Neural cell (in vitro differentiated cells): ENCODE measurements at regions not wholly inside any gene's neighbourhood (a gene's known extent, or its start where the extent isn't known, plus 50 kb on each side); places are given as distances from the start of the nearest gene placed in this dataset.

Experiments
- H2AFZ ChIP-seq: fragments of 200-600, 300-800 bp; sonication (generic), shearing (Covaris generic); 2 replicates; pipeline ENCODE4 v1.6.0; 2014; ENCODE audit warnings: low read depth, mild to moderate bottlenecking, antibody characterized with exemption, low read length, moderate library complexity
- H3F3A ChIP-seq: fragments of 200-600 bp; shearing (Covaris generic); 2 replicates; pipeline ENCODE4 v1.6.1; 2016; ENCODE audit warnings: mild to moderate bottlenecking, moderate library complexity, mixed read lengths, antibody characterized with exemption, low read length; ENCODE audit not compliant: insufficient read depth, poor library complexity, severe bottlenecking
- H3K27ac ChIP-seq: fragments of 200-600, 300-800 bp; sonication (generic), shearing (Covaris generic); 2 replicates; pipeline ENCODE4 v1.5.1; 2014; ENCODE audit warnings: mild to moderate bottlenecking, low read length, moderate library complexity
- H3K27me3 ChIP-seq: fragments of 300-800, 200-600 bp; sonication (generic), shearing (Covaris generic); 2 replicates; pipeline ENCODE4 v1.6.0; 2014; ENCODE audit warnings: mild to moderate bottlenecking, low read depth, low read length, moderate library complexity; ENCODE audit not compliant: insufficient read depth
- H3K36me3 ChIP-seq: fragments of 300-800, 200-600 bp; sonication (generic), shearing (Covaris generic); 2 replicates; pipeline ENCODE4 v1.5.1; 2014; ENCODE audit warnings: mild to moderate bottlenecking, antibody characterized with exemption, low read length, moderate library complexity; ENCODE audit not compliant: insufficient read depth
- H3K4me2 ChIP-seq: fragments of 300-800, 200-600 bp; sonication (generic), shearing (Covaris generic); 2 replicates; pipeline ENCODE4 v1.6.0; 2014; ENCODE audit warnings: mild to moderate bottlenecking, low read length
- H3K4me3 ChIP-seq: fragments of 300-800, 200-600 bp; sonication (generic), shearing (Covaris generic); 2 replicates; pipeline ENCODE4 v1.5.1; 2014; ENCODE audit warnings: mild to moderate bottlenecking, low read length, moderate library complexity
- H3K79me2 ChIP-seq: fragments of 200-600 bp; shearing (Covaris generic); replicated peaks from 2 replicates; pipeline ENCODE4 v1.6.0; 2014; ENCODE audit warnings: mild to moderate bottlenecking, low read length, moderate library complexity; ENCODE audit not compliant: insufficient read depth
- H3K9ac ChIP-seq: fragments of 300-800, 200-600 bp; sonication (generic), shearing (Covaris generic); 2 replicates; pipeline ENCODE4 v1.6.1; 2016; ENCODE audit warnings: mild to moderate bottlenecking, low read length, mixed read lengths
- H3K9me2 ChIP-seq: fragments of 200-600 bp; shearing (Covaris generic); 2 replicates; pipeline ENCODE4 v1.6.1; 2016; ENCODE audit warnings: mild to moderate bottlenecking, low read length, mixed read lengths; ENCODE audit not compliant: insufficient read depth
- H3K9me3 ChIP-seq: fragments of 200-600, 300-800 bp; sonication (generic), shearing (Covaris generic); 2 replicates; pipeline ENCODE4 v1.6.1; 2016; ENCODE audit warnings: mild to moderate bottlenecking, mixed run types, low read length, moderate library complexity, mixed read lengths
- H4K20me1 ChIP-seq: fragments of 200-600 bp; shearing (Covaris generic); 2 replicates; pipeline ENCODE4 v1.6.1; 2016; ENCODE audit warnings: mild to moderate bottlenecking, mixed run types; ENCODE audit not compliant: insufficient read depth
- EP300 ChIP-seq: fragments of 450-650 bp; conservative IDR thresholded peaks from 2 replicates; pipeline ENCODE4 v1.6.1; 2014; ENCODE audit warnings: antibody characterized with exemption, mild to moderate bottlenecking, moderate library complexity; ENCODE audit not compliant: poor library complexity, severe bottlenecking
- EZH2 ChIP-seq: fragments of 200-600, 300-800 bp; shearing (Covaris generic), sonication (generic); IDR thresholded peaks from 2 replicates; pipeline ENCODE4 v1.6.1; 2014; ENCODE audit warnings: antibody characterized with exemption, low read length, borderline replicate concordance, mild to moderate bottlenecking; ENCODE audit not compliant: insufficient read depth, poor library complexity, severe bottlenecking
- MXI1 ChIP-seq: fragments of 450-650 bp; conservative IDR thresholded peaks from 2 replicates; pipeline ENCODE4 v1.6.1; 2014; ENCODE audit warnings: antibody characterized with exemption, mild to moderate bottlenecking; ENCODE audit not compliant: poor library complexity, severe bottlenecking
- POLR2AphosphoS5 ChIP-seq: IDR thresholded peaks from 2 replicates; pipeline ENCODE4 v1.6.1; 2012
- RAD21 ChIP-seq: fragments of 450-650 bp; conservative IDR thresholded peaks from 2 replicates; pipeline ENCODE4 v1.6.1; 2014; ENCODE audit warnings: antibody characterized with exemption, mild to moderate bottlenecking, moderate library complexity
- SMC3 ChIP-seq: fragments of 450-650 bp; conservative IDR thresholded peaks from 2 replicates; pipeline ENCODE4 v1.6.1; 2014; ENCODE audit warnings: antibody characterized with exemption, mild to moderate bottlenecking, moderate library complexity; ENCODE audit not compliant: poor library complexity
- TAF1 ChIP-seq: IDR thresholded peaks from 2 replicates; pipeline ENCODE4 v1.6.1; 2012; ENCODE audit warnings: low read depth
- TF ChIP-seq, protein P1 (sequence below): IDR thresholded peaks from 2 replicates; pipeline ENCODE4 v1.6.1; 2012; ENCODE audit warnings: borderline replicate concordance
- TF ChIP-seq, protein P2 (sequence below): fragments of 450-650 bp; IDR thresholded peaks from 2 replicates; pipeline ENCODE4 v1.5.1; 2014; ENCODE audit warnings: antibody characterized with exemption, mild to moderate bottlenecking, moderate library complexity; ENCODE audit not compliant: poor library complexity, severe bottlenecking

DNA sequence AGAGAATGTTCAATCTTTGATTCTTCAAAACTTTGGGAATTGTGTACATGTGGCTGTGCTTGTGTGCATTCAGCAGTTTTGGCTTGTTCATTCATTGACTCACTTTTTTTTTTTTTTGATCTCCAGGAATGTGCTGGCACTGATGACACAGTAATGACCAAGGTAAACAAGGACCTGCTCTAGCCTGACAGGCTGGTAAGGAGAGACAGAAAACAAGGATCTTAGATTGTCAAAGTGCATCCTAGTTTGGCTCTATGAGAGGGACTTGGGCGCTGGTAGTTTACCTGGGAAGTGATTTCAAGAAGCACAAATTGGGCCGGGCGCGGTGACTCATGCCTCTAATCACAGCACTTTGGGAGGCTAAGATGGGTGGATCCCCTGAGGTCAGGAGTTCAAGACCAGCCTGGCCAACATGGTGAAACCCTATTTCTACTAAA, 233.1 kb upstream of the WSCD1 start:
- H4K20me1 ChIP-seq: no peaks in the 10 kb centered on the region
- H3F3A ChIP-seq: no peaks in the 10 kb centered on the region
- no peaks in the 10 kb centered on the region for H3K9me3 ChIP-seq
- no peaks in the 10 kb centered on the region for H3K27me3 ChIP-seq
- no peaks in the 10 kb centered on the region for H3K79me2 ChIP-seq
- H3K36me3 ChIP-seq: no peaks in the 10 kb centered on the region
- TF ChIP-seq EZH2 (no peak), EP300 (no peak), MXI1 (no peak), POLR2AphosphoS5 (no peak), SMC3 (no peak), TAF1 (no peak), RAD21 (no peak)
- TF ChIP-seq, protein P1, sequence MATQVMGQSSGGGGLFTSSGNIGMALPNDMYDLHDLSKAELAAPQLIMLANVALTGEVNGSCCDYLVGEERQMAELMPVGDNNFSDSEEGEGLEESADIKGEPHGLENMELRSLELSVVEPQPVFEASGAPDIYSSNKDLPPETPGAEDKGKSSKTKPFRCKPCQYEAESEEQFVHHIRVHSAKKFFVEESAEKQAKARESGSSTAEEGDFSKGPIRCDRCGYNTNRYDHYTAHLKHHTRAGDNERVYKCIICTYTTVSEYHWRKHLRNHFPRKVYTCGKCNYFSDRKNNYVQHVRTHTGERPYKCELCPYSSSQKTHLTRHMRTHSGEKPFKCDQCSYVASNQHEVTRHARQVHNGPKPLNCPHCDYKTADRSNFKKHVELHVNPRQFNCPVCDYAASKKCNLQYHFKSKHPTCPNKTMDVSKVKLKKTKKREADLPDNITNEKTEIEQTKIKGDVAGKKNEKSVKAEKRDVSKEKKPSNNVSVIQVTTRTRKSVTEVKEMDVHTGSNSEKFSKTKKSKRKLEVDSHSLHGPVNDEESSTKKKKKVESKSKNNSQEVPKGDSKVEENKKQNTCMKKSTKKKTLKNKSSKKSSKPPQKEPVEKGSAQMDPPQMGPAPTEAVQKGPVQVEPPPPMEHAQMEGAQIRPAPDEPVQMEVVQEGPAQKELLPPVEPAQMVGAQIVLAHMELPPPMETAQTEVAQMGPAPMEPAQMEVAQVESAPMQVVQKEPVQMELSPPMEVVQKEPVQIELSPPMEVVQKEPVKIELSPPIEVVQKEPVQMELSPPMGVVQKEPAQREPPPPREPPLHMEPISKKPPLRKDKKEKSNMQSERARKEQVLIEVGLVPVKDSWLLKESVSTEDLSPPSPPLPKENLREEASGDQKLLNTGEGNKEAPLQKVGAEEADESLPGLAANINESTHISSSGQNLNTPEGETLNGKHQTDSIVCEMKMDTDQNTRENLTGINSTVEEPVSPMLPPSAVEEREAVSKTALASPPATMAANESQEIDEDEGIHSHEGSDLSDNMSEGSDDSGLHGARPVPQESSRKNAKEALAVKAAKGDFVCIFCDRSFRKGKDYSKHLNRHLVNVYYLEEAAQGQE: no peak
- TF ChIP-seq, protein P2, sequence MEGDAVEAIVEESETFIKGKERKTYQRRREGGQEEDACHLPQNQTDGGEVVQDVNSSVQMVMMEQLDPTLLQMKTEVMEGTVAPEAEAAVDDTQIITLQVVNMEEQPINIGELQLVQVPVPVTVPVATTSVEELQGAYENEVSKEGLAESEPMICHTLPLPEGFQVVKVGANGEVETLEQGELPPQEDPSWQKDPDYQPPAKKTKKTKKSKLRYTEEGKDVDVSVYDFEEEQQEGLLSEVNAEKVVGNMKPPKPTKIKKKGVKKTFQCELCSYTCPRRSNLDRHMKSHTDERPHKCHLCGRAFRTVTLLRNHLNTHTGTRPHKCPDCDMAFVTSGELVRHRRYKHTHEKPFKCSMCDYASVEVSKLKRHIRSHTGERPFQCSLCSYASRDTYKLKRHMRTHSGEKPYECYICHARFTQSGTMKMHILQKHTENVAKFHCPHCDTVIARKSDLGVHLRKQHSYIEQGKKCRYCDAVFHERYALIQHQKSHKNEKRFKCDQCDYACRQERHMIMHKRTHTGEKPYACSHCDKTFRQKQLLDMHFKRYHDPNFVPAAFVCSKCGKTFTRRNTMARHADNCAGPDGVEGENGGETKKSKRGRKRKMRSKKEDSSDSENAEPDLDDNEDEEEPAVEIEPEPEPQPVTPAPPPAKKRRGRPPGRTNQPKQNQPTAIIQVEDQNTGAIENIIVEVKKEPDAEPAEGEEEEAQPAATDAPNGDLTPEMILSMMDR: no peak
- H2AFZ ChIP-seq: no peak overlapping the region
- H3K9ac ChIP-seq: no peak overlapping the region
- H3K4me2 ChIP-seq: no peak overlapping the region
- H3K27ac ChIP-seq: no peak overlapping the region
- no peak overlapping the region for H3K4me3 ChIP-seq
- no peaks in the 10 kb centered on the region for H3K9me2 ChIP-seq

DNA sequence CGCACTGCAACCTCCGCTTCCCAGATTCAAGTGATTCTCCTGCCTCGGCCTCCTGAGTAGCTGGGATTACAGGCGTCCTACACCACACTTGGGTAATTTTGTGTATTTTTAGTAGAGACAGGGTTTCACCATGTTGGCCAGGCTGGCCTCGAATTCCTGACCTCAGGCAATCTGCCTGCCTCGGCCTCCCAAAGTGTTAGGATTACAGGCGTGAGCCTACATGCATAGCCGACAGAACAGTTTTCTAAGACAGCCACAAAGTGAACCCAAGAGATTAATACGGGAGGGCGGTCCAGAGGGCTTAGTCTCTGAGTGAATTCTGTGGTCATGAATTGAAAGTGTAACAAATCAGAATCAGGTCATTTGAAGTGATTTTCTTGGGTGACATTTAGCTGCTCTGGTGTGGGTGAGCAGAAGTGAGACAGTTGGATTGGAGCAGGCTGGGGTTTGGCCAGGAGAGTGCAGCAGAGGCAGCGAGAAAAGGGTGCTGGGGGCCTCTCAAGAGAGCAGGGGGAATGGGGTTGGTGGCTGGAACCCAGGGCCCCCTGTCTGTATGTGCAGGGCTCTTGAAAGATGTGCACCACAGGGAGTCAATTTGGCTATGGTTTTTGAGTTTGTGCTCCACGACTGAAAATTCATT, 231.4 kb upstream of the WSCD1 start:
- Histone ChIP-seq H4K20me1 (no peaks in the 10 kb centered on the region), H3K79me2 (no peaks in the 10 kb centered on the region), H3K9ac (no peak overlapping the region), H3K9me2 (no peaks in the 10 kb centered on the region), H3K4me3 (no peak overlapping the region), H3K9me3 (no peaks in the 10 kb centered on the region), H3F3A (no peaks in the 10 kb centered on the region), H3K36me3 (no peaks in the 10 kb centered on the region), H3K27ac (no peak overlapping the region), H3K4me2 (no peak overlapping the region), H3K27me3 (no peaks in the 10 kb centered on the region), H2AFZ (no peak overlapping the region)
- TF ChIP-seq POLR2AphosphoS5: no peak
- TF ChIP-seq TAF1: no peak
- no peak for TF ChIP-seq SMC3
- TF ChIP-seq, protein P2: no peak
- TF ChIP-seq EZH2: no peak
- TF ChIP-seq RAD21: no peak
- no peak for TF ChIP-seq MXI1
- TF ChIP-seq, protein P1: no peak
- no peak for TF ChIP-seq EP300
